A549 (cell line): ENCODE measurements at regions not wholly inside any gene's neighbourhood (a gene's known extent, or its start where the extent isn't known, plus 50 kb on each side); places are given as distances from the start of the nearest gene placed in this dataset.

ENCODE experiments used
- ATAC-seq, 2 experiments: fragments of 200-7000 bp in 1 of 2; fragments of >200 bp in 1 of 2; cut with Nextera tagmentation in 1 of 2; cut with Tn5 transposase in 1 of 2; 3 replicates each; pipeline versions ENCODE4 v1.8.0 to v1.9.1; 2018 to 2020; ENCODE audit warnings: mild to moderate bottlenecking in 1 of 2, moderate library complexity in 1 of 2
- CTCF ChIA-PET: fragments of 300-600 bp; sonication (Branson Sonifier 250); formaldehyde crosslinking; extraction: SDS; loops from one replicate; lab custom pipeline; 2021; ENCODE audit warnings: antibody characterized with exemption, inconsistent platforms; lab: Yijun Ruan, JAX
- POLR2A ChIA-PET: fragments of 350-600 bp; formaldehyde crosslinking; extraction: SDS; loops from one replicate; lab custom pipeline; 2021; ENCODE audit warnings: antibody characterized with exemption, inconsistent platforms; lab: Yijun Ruan, JAX
- DNase-seq, 2 experiments: peaks; one replicate each; pipeline versions ENCODE4 v3.0.0 to v3.0.0-alpha.2; 2011 to 2016; ENCODE audit warnings: low read depth in 1 of 2, low spot score in 1 of 2
- FAIRE-seq: peaks from 2 replicates; lab custom pipeline; 2011; peaks lifted over from hg19 to GRCh38; lab: Jason Lieb, UNC
- H3K27ac ChIP-seq, 2 experiments: fragments of >200 bp; sonication (Bioruptor Twin); formaldehyde crosslinking; 3 replicates each; pipeline ENCODE4 v1.5.1; 2016 to 2017
- H3K4me1 ChIP-seq: fragments of >200 bp; sonication (Bioruptor Twin); formaldehyde crosslinking; 3 replicates; pipeline ENCODE4 v1.6.1; 2016
- H3K4me2 ChIP-seq: fragments of >200 bp; sonication (Bioruptor Twin); formaldehyde crosslinking; 3 replicates; pipeline ENCODE4 v1.6.1; 2016
- H3K4me3 ChIP-seq: fragments of >200 bp; sonication (Bioruptor Twin); formaldehyde crosslinking; 3 replicates; pipeline ENCODE4 v1.5.1; 2016
- H3K9me3 ChIP-seq: fragments of >200 bp; sonication (Bioruptor Twin); formaldehyde crosslinking; 3 replicates; pipeline ENCODE4 v1.6.1; 2016
- BHLHE40 ChIP-seq: IDR thresholded peaks from 2 replicates; pipeline ENCODE4 v1.6.1; 2012; ENCODE audit warnings: low read depth, low read length, inconsistent platforms
- CBX2 ChIP-seq: fragments of 200-600 bp; sonication (generic); IDR thresholded peaks from 2 replicates; pipeline ENCODE4 v1.6.1; 2016; ENCODE audit warnings: low read depth, mild to moderate bottlenecking, borderline replicate concordance
- CBX8 ChIP-seq: fragments of 200-600 bp; sonication (generic); IDR thresholded peaks from 2 replicates; pipeline ENCODE4 v1.6.1; 2016
- CHD2 ChIP-seq: fragments of 150-350 bp; IDR thresholded peaks from 2 replicates; pipeline ENCODE4 v1.6.1; 2014; ENCODE audit warnings: low read length; ENCODE audit not compliant: partially characterized antibody
- EHF ChIP-seq: fragments of 250-450 bp; sonication (Bioruptor Pico); IDR thresholded peaks from 2 replicates; pipeline ENCODE4 v1.5.0; 2020; ENCODE audit warnings: mild to moderate bottlenecking
- EHMT2 ChIP-seq: fragments of 200-600 bp; sonication (generic); IDR thresholded peaks from 2 replicates; pipeline ENCODE4 v1.6.1; 2016; ENCODE audit warnings: antibody characterized with exemption, low read depth, mild to moderate bottlenecking, moderate library complexity
- ELK1 ChIP-seq: fragments of 150-350 bp; IDR thresholded peaks from 2 replicates; pipeline ENCODE4 v1.6.1; 2014; ENCODE audit warnings: low read depth, mild to moderate bottlenecking, low read length
- EP300 ChIP-seq, 2 experiments: fragments of >200 bp; sonication (Bioruptor Twin); formaldehyde crosslinking; IDR thresholded peaks; 2 replicates in 1 of 2; 3 replicates in 1 of 2; pipeline ENCODE4 v1.6.1; 2016 to 2017
- FOSB ChIP-seq: fragments of 250-450 bp; sonication (Bioruptor Pico); IDR thresholded peaks from 2 replicates; pipeline ENCODE4 v1.5.0; 2020; ENCODE audit warnings: mild to moderate bottlenecking, moderate library complexity
- FOSL2 ChIP-seq, 2 experiments: fragments of 450-650 bp in 1 of 2; fragments of >200 bp in 1 of 2; sonication (Bioruptor Twin) in 1 of 2; formaldehyde crosslinking; IDR thresholded peaks; 2 replicates each; pipeline versions ENCODE4 v1.5.0 to v1.6.1; 2016 to 2020; ENCODE audit warnings: mild to moderate bottlenecking in 1 of 2, moderate library complexity in 1 of 2
- HES2 ChIP-seq: fragments of >200 bp; sonication (Bioruptor Twin); formaldehyde crosslinking; IDR thresholded peaks from 2 replicates; pipeline ENCODE4 v1.6.1; 2016
- HMGXB4 ChIP-seq: fragments of 250-450 bp; sonication (Bioruptor Pico); IDR thresholded peaks from 2 replicates; pipeline ENCODE4 v1.5.0; 2021; ENCODE audit warnings: mild to moderate bottlenecking, moderate library complexity, borderline replicate concordance
- HOXA7 ChIP-seq: fragments of 250-450 bp; sonication (Bioruptor Pico); IDR thresholded peaks from 2 replicates; pipeline ENCODE4 v1.5.0; 2020; ENCODE audit warnings: mild to moderate bottlenecking, moderate library complexity
- HOXB13 ChIP-seq: fragments of 250-450 bp; sonication (Bioruptor Pico); IDR thresholded peaks from 2 replicates; pipeline ENCODE4 v1.5.0; 2020; ENCODE audit warnings: low read depth, mild to moderate bottlenecking, moderate library complexity
- HOXB5 ChIP-seq: fragments of 250-450 bp; sonication (Bioruptor Pico); IDR thresholded peaks from 2 replicates; pipeline ENCODE4 v1.5.0; 2020; ENCODE audit warnings: mild to moderate bottlenecking, moderate library complexity
- JUNB ChIP-seq: fragments of >200 bp; sonication (Bioruptor Twin); formaldehyde crosslinking; IDR thresholded peaks from 2 replicates; pipeline ENCODE4 v1.6.1; 2016
- KDM1A ChIP-seq: fragments of 200-600 bp; sonication (generic); IDR thresholded peaks from 2 replicates; pipeline ENCODE4 v1.6.1; 2016; ENCODE audit warnings: low read depth, mild to moderate bottlenecking
- MAFK ChIP-seq: fragments of 450-650 bp; IDR thresholded peaks from 2 replicates; pipeline ENCODE4 v1.6.1; 2014; ENCODE audit not compliant: partially characterized antibody
- MAX ChIP-seq: IDR thresholded peaks from 2 replicates; pipeline ENCODE4 v1.6.1; 2012
- NPAS2 ChIP-seq: fragments of 250-450 bp; sonication (Bioruptor Pico); IDR thresholded peaks from 2 replicates; pipeline ENCODE4 v1.8.0; 2022; ENCODE audit warnings: mild to moderate bottlenecking, moderate library complexity, borderline replicate concordance
- NR3C1 ChIP-seq: fragments of >200 bp; sonication (Bioruptor Twin); formaldehyde crosslinking; IDR thresholded peaks from 3 replicates; pipeline ENCODE4 v1.6.1; 2017
- RAD21 ChIP-seq, 2 experiments: fragments of >200 bp in 1 of 2; sonication (Bioruptor Twin) in 1 of 2; formaldehyde crosslinking in 1 of 2; IDR thresholded peaks in 1 of 2; conservative IDR thresholded peaks in 1 of 2; 2 replicates in 1 of 2; 3 replicates in 1 of 2; pipeline ENCODE4 v1.6.1; 2012 to 2018; ENCODE audit warnings: inconsistent platforms in 1 of 2
- RCOR1 ChIP-seq: fragments of 150-350 bp; IDR thresholded peaks from 2 replicates; pipeline ENCODE4 v1.6.1; 2014; ENCODE audit warnings: antibody characterized with exemption, low read length, low read depth
- SREBF2 ChIP-seq: fragments of 450-650 bp; IDR thresholded peaks from 2 replicates; pipeline ENCODE4 v1.6.1; 2014; ENCODE audit warnings: mild to moderate bottlenecking, moderate library complexity
- TFCP2L1 ChIP-seq: fragments of 250-450 bp; sonication (Bioruptor Pico); IDR thresholded peaks from 2 replicates; pipeline ENCODE4 v1.5.0; 2021; ENCODE audit warnings: mild to moderate bottlenecking
- TP53 ChIP-seq: fragments of 250-450 bp; sonication (Bioruptor Pico); IDR thresholded peaks from 2 replicates; pipeline ENCODE4 v1.5.0; 2021; ENCODE audit warnings: mild to moderate bottlenecking, moderate library complexity
- ZNF302 ChIP-seq: fragments of 250-450 bp; sonication (Bioruptor Pico); IDR thresholded peaks from 2 replicates; pipeline ENCODE4 v1.9.0; 2021; ENCODE audit warnings: inconsistent platforms, mild to moderate bottlenecking, moderate library complexity
- WGBS: methylation state at CpG from one replicate; pipeline ENCODE4 v1.1.6; 2017; ENCODE audit errors: missing lambda C conversion rate; 5-methylcytosine and 5-hydroxymethylcytosine counted together
- TF ChIP-seq, protein P1 (sequence below): IDR thresholded peaks from 2 replicates; pipeline ENCODE4 v1.6.1; 2012; ENCODE audit warnings: low read depth, borderline replicate concordance
- TF ChIP-seq, protein P2 (sequence below): IDR thresholded peaks from 2 replicates; pipeline ENCODE4 v1.6.1; 2012

GRCh38 chr21:14830307-14830706 lies 234.5 kb downstream of the NRIP1 start:
- ATAC-seq: no peak
- no peak for DNase-seq
- ChIA-PET CTCF (no interaction called here), POLR2A (no interaction called here)
- no peak overlapping the region for H3K27ac ChIP-seq
- WGBS: 60% methylated on average over 3 of the region's 3 CpGs
- no peak for TF ChIP-seq MAX
- no peak for FAIRE-seq
- H3K9me3 ChIP-seq: no peaks in the 10 kb centered on the region
- no peaks in the 10 kb centered on the region for H3K4me1 ChIP-seq
- no peak overlapping the region for H3K4me3 ChIP-seq
- no peak overlapping the region for H3K4me2 ChIP-seq

DNA sequence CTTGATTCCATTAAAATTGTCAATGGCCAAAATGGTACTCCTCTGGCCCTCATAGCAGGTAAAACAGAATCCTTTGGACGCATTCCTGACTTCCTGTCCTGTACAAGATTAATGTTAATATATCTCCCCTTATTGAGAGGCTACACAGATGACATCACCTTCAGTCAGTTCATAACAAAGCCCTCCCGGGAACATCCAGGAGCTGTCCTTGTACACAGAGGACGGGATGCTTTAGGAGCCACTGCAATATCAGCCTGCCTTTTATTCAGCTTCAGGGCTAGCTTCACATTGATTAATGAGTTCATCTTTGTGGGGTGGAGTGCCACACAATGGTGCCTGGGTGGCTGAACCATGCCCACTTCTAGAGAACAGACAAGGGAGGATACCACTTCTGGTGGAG lies 235.1 kb downstream of the NRIP1 start:
- Histone ChIP-seq H3K9me3 (no peaks in the 10 kb centered on the region), H3K27ac (no peak overlapping the region), H3K4me3 (no peak overlapping the region), H3K4me2 (no peak overlapping the region), H3K4me1 (no peaks in the 10 kb centered on the region)
- TF ChIP-seq HMGXB4 (no peak), CHD2 (no peak), NPAS2 (CRISPR knock-in tag) (no peak), HES2 (no peak), HOXB13 (CRISPR knock-in tag) (no peak), EHF (CRISPR knock-in tag) (no peak), TP53 (no peak), JUNB (no peak), MAFK (no peak), BHLHE40 (no peak), ZNF302 (CRISPR knock-in tag) (no peak), TFCP2L1 (no peak)
- TF ChIP-seq, protein P1, sequence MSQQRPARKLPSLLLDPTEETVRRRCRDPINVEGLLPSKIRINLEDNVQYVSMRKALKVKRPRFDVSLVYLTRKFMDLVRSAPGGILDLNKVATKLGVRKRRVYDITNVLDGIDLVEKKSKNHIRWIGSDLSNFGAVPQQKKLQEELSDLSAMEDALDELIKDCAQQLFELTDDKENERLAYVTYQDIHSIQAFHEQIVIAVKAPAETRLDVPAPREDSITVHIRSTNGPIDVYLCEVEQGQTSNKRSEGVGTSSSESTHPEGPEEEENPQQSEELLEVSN: no peak
- DNase-seq: no peak
- no peak for FAIRE-seq
- POLR2A ChIA-PET: no interaction called here
- CTCF ChIA-PET: no interaction called here
- ATAC-seq: no peak
- 66% methylated on average over 3 of the region's 3 CpGs for WGBS

- Histone ChIP-seq H3K27ac (no peak overlapping the region), H3K9me3 (no peaks in the 10 kb centered on the region), H3K4me3 (no peak overlapping the region), H3K4me1 (no peaks in the 10 kb centered on the region), H3K4me2 (no peak overlapping the region)
- FAIRE-seq (no peak), DNase-seq (no peak), ATAC-seq (no peak)
- TF ChIP-seq RAD21 (conservative IDR thresholded peaks at IDR 0.05 in 1 of 2, IDR thresholded peaks at IDR 0.05 in 1 of 2): no peak
- TF ChIP-seq RCOR1: no peak
- no peak for TF ChIP-seq CBX2
- no peak for TF ChIP-seq FOSL2 (IDR thresholded peaks at IDR 0.05)
- TF ChIP-seq FOSL2 (CRISPR knock-in tag; IDR thresholded peaks at IDR 0.05): no peak
- TF ChIP-seq HOXB13 (CRISPR knock-in tag): no peak
- TF ChIP-seq EP300 (IDR thresholded peaks at IDR 0.05): no peak
- no peak for TF ChIP-seq TP53
- TF ChIP-seq ZNF302 (CRISPR knock-in tag): no peak
- 61% methylated on average over 3 of the region's 3 CpGs for WGBS
- POLR2A ChIA-PET: no interaction called here
- CTCF ChIA-PET: no interaction called here
Measured at GRCh38 chr21:14827468-14827867, 237.3 kb downstream of the NRIP1 start.

- WGBS: 77% methylated on average over 6 of the region's 6 CpGs
- ChIA-PET CTCF (no interaction called here), POLR2A (no interaction called here)
- Histone ChIP-seq H3K27ac (no peak overlapping the region), H3K9me3 (no peaks in the 10 kb centered on the region), H3K4me1 (no peaks in the 10 kb centered on the region), H3K4me2 (no peak overlapping the region), H3K4me3 (no peak overlapping the region)
- ATAC-seq (no peak), DNase-seq (no peak), FAIRE-seq (no peak)
- no peak for TF ChIP-seq SREBF2
- TF ChIP-seq CBX8: no peak
- TF ChIP-seq ELK1: no peak
- no peak for TF ChIP-seq JUNB
- no peak for TF ChIP-seq CBX2
- TF ChIP-seq HOXB5 (CRISPR knock-in tag): no peak
- no peak for TF ChIP-seq HOXA7 (CRISPR knock-in tag)
- no peak for TF ChIP-seq EP300 (IDR thresholded peaks at IDR 0.05)
- TF ChIP-seq HOXB13 (CRISPR knock-in tag): no peak
- TF ChIP-seq NR3C1: no peak
- TF ChIP-seq FOSB (CRISPR knock-in tag): no peak
- TF ChIP-seq EHMT2: no peak
- TF ChIP-seq, protein P2, sequence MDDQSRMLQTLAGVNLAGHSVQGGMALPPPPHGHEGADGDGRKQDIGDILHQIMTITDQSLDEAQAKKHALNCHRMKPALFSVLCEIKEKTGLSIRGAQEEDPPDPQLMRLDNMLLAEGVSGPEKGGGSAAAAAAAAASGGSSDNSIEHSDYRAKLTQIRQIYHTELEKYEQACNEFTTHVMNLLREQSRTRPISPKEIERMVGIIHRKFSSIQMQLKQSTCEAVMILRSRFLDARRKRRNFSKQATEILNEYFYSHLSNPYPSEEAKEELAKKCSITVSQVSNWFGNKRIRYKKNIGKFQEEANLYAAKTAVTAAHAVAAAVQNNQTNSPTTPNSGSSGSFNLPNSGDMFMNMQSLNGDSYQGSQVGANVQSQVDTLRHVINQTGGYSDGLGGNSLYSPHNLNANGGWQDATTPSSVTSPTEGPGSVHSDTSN: no peak
- TF ChIP-seq KDM1A: no peak
Measured at GRCh38 chr21:14826630-14827029, 238.2 kb downstream of the NRIP1 start.
